GM19455 (cell line): ENCODE measurements at regions not wholly inside any gene's neighbourhood (a gene's known extent, or its start where the extent isn't known, plus 50 kb on each side); places are given as distances from the start of the nearest gene placed in this dataset.

Experiments used
- ATAC-seq: cut with Tn5 transposase; IDR thresholded peaks from one replicate; pipeline ENCODE4 v1.9.1; 2021; ENCODE audit not compliant: unreplicated experiment

DNA sequence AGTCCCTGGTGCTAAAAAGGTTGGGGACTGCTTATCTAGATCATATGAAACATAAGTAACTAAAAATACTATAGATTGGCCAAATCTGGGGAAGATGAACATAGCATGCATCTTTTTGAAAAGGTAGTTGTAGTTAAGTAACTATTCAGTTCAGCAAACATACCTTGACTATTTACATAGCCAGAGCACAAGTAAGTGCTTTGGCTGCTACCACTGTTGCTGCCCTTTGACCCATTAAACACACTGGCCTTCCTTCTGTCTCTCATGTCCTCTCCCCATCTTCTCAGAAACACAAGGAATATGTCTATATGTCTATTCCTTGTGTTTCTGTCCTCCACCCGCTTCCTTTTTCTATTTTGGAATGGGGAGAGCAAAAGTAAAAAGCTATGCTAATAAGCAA lies 87.9 kb upstream of the SPRY1 start:
- no peak for ATAC-seq

- ATAC-seq: no peak
Observed at GRCh38 chr4:123312116-123312515, 84.5 kb upstream of the SPRY1 start.

- no peak for ATAC-seq
Observed at GRCh38 chr4:123312951-123313592, 83.5 kb upstream of the SPRY1 start.

DNA sequence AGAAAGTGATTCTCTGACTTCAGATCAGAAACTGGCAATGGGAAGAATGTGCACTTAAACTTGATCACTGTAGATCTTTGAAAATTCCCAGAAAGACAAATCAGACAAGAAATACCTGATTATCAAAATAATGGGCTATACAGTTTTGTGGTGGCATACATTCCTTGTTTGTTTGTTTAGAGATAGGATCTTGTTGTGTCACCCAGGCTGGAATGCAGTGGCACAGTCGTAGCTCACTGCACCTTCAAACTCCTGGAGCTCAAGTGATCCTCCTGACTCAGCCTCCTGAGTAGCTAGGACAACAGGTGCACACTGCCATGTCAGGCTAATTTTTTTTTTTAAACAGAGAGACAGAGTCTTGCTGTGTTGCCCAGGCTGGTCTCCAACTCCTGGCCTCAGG lies 81.0 kb upstream of the SPRY1 start:
- no peak for ATAC-seq

GRCh38 chr4:123317211-123317610 lies 79.4 kb upstream of the SPRY1 start:
- no peak for ATAC-seq

GRCh38 chr4:123319639-123320038 lies 77.0 kb upstream of the SPRY1 start:
- ATAC-seq: no peak

- ATAC-seq: no peak
Observed at GRCh38 chr4:123323998-123324397, 72.6 kb upstream of the SPRY1 start.

DNA sequence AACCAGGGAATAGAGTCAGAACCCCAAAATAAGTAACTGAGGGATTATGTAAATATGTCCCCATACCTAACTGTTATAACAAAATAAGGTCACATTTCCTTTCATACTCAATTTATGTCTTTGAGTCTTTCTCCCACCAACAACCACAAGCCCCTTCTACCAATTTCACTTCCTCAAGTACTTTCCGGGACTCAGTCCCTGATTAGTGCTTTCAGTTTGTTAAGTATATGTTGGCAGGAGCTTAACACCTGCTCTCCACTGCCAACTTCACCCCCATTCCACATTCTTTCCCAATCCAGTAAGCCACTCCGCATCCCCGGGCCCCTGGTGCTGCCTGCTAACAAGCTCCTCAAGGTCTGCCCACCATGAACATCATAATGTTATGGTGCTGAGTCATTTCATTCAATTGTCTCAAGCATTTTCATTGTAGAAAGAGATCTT lies 71.3 kb upstream of the SPRY1 start:
- ATAC-seq: peak; percentile 92

DNA sequence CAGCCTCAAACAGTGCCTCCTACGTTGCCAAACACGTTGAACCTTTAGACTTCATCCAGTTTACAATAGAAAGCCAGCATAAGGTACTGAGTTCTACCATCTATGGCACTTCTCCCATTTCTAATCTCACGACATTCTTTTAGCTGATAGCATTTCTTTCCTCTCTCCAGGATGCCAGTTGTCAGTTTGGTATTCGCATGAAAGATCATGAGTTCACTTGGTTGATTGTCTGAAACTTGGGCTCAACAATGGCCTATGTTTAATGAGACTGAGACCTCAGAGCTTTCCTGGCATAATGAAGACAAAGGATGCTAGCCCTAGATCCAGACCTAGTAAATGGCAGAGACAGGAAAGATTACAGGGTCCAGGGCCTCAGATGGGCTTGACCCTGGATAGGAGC lies 69.2 kb upstream of the SPRY1 start:
- ATAC-seq: no peak

- ATAC-seq: no peak
Observed at GRCh38 chr4:123327846-123328429, 68.7 kb upstream of the SPRY1 start.

DNA sequence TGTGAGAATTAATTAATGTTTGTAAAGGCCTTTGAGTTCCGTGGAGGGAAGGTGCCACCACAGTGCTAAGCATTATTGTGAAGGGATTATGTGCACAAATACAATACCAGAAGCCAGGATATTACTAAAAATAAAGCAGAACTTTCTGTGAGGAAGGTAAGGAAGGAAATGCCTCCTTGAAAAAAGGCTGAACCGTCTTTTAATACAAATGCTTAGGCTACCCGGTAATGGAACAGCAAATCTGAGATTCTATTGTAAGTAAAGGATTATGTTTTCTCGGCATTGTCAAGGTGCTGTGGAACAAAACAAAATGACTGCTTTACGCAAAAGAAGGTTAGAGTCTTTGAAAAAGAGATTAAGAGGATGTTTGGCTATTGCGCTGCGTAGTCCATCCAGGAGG lies 57.9 kb upstream of the SPRY1 start:
- no peak for ATAC-seq

DNA sequence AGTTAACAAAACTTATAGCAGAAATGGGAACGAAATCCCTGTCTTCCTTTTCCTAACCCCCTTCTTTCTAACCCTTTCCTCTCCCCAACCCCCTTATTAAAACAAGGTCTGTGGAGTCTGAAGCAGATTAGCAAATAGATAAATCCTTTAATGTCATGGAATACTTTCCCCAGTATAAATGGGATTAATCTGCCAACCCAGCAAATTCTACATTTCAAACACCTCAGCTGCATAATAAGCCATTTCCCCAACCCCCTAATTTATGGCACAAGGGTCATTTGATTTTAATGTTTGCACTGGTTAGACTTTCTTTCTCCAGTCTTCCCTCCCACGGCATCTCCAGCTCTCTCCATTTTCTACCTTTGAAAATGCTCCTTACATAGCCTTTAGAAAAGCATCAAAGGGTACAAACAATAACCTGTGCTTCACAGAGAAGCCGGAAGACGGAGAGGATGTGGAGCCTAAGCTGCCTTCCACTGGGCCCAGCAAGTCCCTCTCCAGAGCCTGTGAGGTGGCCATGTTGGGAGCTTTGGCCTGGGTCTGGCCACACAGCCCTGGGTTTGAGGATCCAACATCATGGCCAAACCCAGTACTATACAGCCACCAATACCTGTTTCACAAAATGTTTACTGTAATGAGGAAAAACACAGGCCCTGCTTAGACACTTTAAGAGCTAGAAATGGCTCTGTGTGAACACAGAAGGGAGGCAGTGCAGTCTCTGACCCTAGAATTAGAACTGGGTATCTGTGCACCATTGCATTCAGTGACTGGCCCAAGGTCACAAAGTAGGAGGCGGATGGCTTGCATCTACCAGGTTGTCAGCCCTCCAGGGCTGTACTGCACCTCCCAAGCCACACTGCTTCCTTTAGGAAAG lies 56.9 kb upstream of the SPRY1 start:
- ATAC-seq: no peak

GRCh38 chr4:123340381-123340701 lies 56.3 kb upstream of the SPRY1 start:
- no peak for ATAC-seq

DNA sequence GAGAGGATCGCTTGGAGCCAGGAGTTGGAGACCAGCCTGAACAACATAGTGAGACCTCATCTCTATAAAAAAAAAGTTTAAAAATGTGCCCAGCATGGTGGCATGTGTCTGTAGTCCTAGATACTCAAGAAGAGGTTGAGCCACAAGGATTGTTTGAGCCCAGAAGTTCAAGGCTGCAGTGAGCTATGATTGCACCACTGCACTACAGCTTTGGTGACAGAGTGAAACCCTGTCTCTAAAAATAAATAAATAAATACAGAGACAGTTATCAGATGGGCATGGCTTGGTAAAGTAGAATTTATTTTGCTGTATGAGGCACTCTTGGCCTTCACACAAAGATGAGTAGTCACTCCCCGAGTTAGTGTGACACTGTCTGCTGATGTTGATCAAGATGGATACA lies 54.1 kb upstream of the SPRY1 start:
- no peak for ATAC-seq

DNA sequence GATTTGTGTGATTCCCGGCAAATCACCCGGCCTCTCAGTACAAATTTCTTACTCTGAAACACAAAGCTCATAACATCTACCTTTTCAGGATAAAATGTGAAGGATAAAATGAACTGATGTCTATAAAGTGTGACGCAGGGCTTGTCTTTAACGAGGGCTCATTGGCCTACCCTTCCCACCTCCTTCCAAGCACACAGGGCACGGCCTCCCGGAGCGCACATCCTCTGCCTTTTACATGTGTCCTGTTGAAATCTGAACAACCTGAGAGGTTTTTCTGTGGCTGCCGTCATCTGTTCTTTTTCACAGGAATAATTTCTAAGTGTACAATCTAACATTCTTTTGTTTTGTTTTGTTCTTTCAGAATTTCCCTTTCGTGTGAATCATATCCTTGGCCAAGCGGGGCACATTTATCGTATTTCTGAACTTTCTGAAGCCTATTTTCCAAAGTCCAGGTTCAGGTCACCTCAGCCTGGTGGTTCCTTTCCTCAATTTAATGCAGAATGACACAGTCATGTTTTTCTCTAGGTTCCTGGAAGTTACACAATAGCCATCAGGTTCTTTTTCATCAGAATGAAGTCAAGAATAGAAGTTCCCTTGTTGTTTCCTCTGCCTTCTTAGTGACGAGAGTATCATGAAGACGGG lies 53.1 kb upstream of the SPRY1 start:
- no peak for ATAC-seq

DNA sequence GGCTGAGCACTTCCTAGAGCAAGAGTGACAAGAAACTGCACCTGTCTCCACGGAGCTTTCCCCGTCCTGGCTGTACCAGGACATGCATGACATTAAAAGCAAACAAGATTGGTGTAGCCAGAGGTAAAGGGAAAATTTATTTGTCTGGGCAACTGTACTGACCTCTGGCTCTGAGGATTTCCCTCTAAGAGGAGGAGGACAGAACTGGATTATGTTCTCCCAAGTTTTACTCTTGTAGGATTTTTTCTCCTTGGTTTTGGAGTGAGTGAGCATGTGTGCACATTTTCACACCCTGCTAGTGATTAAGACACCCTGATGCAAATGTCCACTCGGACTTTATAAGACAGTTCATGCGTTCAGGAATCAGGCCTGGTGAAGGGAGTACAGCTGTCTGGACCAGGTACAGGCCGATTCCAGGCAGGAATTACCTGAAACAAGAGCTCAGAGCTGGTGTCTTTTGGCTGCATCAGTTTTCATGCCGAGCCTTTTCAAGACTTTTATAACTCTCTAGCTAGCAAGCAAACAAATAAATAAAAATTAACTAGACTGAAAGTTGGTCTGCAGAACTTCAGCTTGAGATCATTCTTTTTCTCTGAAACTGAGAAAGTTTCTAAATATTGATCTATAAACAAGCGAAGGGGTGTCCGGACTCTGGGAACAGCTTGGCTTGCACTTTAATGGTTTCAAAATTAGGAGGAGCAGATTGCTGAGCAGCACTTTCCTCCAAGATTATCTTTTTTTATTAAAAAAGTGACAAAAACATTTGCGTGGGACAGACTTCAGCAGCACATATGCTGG lies 51.3 kb upstream of the SPRY1 start:
- ATAC-seq: no peak

DNA sequence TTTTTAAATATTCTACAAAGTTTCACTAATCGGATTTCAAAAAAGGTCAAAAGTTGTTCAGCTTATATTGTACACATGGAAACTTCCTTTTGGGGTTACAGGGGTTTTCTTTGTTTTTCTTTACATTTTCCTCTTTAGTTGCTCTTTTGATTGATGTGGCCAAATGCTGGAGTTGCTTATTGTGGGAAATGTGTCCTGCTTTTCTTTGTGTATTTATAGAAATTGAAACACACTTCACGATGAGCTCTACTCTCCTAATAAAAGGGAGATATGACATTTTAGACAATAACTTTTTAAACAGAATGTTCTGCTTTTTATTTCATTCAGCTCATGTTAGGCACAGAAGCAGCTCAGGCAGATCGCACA lies 50.7 kb upstream of the SPRY1 start:
- no peak for ATAC-seq

DNA sequence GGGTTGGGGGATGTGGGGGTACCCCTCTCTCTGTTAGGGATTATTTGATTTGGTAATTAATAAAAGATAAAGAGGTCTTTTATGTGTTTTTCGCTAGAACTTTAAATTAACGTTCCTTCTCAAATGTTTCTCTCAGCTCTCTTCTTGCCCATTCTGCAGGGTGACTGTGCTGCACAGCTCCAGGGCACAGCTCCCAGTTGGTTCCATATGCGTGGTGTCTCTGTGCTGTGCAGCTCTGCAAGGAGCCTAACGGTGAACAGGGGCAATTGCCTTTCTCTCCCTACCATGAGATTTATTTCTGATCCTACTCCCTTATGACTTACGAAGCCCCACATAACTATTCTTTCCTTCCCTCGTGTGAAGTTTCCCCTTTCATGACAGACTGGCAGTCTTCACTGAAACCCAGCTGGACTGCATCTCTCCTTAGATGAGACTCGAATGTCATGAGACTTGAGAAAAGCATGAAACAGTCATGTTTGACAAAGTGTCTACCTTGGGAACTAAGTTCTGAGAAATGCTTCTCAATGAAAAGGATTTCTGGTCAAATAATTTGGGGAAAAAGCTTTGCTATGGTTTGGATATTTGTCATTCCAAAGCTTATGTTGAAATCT lies 50.2 kb upstream of the SPRY1 start:
- ATAC-seq: no peak
